NOMO-1 (cell line): ENCODE measurements at regions not wholly inside any gene's neighbourhood (a gene's known extent, or its start where the extent isn't known, plus 50 kb on each side); places are given as distances from the start of the nearest gene placed in this dataset.

ENCODE experiments used
- DNase-seq, 2 experiments: peaks; one replicate each; lab custom pipeline; 2025; ENCODE audit not compliant: unreplicated experiment in 2 of 2; lab: John Stamatoyannopoulos, UW

- DNase-seq, result no peak
Observed at GRCh38 chr2:19750136-19750535, 151.6 kb downstream of the TTC32 start.

GRCh38 chr2:19749507-19749836, 152.3 kb downstream of the TTC32 start:
- DNase-seq, result no peak

DNA sequence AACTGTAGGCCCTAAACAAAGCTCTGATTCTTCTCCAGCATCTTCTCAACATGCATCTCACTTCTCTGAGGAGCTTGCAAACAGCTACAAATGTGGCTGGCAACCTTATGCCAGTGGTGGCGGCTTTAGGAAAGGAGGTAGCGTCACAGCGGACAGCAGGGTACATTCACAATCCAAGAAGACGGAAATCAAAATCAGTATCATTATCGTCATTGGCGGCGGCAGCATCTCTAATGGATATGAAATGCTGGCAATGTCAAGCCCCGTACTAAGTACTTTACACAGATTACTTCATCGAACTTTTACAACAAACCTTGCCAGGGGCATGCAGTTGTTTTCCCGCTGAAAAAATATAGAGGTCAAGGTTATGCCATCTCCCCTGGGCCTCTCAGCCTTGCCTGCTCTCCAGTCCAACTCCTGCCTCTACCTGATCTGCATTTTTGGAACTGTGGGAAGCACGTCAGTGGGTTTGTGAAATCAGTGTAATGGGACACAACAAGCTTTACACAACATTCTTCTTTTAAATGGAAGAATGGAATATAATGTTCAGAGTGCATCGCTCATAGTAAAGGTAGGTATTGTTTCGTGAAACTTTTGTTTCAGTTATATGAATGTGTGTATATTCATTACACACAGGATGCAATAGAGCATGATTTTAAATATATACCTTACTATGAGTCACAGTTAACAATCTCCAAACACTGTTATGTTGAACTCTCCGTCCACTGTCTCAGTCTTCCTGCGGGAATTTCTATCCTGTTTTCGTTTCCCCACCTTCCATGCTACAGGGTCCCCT, 152.9 kb downstream of the TTC32 start:
- no peak for DNase-seq

- no peak for DNase-seq
Observed at GRCh38 chr2:19748073-19748375, 153.8 kb downstream of the TTC32 start.

DNA sequence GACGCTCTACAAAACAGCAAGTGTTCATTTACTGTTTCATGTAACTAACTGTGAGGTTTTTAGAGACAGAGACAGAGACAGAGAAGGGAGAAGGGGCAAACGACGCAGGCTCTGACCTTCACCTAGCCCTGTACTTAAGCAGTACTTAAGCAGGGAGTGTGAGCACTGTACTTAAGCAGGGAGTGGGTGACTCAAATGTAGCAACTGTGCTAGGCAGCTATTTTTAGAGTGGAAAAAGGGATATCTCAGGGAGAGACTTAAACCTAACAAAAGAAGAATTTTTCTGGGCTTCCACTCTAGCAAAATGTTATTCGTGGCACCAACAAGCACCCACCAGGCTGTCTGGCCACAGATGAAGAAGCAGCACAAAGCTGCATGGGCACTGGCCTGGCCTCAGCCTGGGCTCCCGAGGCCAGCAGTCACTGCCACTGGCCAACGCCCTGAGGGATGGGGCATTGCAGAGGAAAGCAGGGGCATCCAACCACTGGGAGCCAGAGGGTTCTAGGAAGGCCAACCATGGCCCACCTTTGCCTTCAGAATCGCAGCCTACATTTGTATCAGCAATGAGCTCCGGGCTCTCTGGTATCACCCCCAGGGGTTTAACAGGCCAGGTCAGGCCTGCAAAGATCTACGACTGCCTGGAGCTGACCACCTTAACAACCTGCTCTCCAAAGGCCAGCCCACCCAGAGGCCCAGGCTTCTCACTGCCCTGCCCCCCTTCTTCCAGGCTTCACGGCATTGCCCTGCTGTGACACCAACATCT, 154.3 kb downstream of the TTC32 start:
- DNase-seq, result no peak

- no peak for DNase-seq
Observed at GRCh38 chr2:19746611-19747309, 155.0 kb downstream of the TTC32 start.

GRCh38 chr2:19746137-19746600, 155.6 kb downstream of the TTC32 start:
- no peak for DNase-seq

DNA sequence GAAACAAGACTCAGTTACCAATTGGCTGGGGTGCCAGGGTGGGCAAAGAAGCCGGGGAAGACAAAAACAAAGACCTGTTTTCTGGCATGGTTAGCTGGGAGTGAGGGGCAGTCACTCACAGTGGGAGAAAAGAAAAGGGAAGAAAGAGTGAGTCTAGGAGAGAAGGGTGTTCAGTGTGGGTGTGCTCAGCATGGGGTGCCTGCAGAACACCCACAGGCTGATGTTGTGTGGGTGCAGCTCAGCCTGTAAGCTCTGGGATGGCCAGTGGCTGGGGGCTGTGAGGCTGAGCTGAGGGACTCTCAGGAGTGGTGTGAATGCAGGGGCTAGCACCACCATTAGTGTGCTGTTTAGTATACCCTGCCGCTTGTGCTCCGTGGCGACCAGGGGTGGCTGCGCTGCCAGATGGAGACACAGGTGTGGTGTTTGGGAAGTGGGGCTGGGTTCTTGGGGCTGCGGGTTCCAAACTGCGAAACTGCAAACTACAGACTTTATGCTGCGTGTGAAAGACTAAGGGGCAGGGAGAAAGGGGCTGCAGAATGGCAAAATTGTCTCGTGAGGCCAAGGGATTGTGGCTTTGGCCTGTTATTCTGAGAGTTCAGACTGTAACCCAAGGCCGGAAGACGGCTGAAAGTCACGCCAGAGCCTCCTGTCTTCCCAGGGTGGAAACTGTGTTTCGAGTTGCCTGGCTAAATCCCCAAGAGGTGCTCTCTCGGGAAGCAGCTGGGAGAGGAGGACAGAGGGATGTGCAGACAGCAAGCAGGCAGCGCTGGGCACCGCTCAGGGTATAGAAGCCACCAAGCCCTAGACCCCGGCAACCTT, 156.3 kb downstream of the TTC32 start:
- no peak for DNase-seq

- no peak for DNase-seq
Observed at GRCh38 chr2:19744456-19745199, 157.2 kb downstream of the TTC32 start.

GRCh38 chr2:19743641-19744040, 158.1 kb downstream of the TTC32 start:
- DNase-seq, result no peak

- DNase-seq, result no peak
Observed at GRCh38 chr2:19742872-19743271, 158.9 kb downstream of the TTC32 start.

GRCh38 chr2:19739256-19739655, 162.5 kb downstream of the TTC32 start:
- no peak for DNase-seq

- DNase-seq, result no peak
Observed at GRCh38 chr2:19738707-19739106, 163.1 kb downstream of the TTC32 start.

GRCh38 chr2:19736191-19736831, 165.5 kb downstream of the TTC32 start:
- no peak for DNase-seq

DNA sequence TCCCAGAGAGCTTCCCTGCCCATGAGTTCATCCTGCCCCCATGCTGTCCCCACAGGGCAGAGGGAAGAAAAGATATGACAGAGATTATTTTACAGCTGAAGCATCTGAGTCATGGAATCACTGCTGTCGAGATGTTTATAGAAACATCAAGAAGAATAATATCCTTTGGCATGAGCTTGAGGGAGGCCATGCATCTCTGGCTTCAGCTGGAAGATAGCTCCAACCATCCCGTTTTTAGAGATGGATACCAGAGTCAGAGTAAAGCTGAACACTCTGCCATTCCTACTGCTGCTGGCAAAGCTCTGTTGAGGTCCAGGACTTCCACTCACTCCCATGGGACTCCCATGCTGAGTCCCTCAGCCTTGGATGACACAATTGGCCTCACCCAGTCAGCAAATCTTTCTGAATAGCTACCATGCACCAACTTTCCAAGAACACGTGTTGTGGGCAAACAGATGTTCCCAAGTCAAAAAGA, 167.8 kb downstream of the TTC32 start:
- DNase-seq, result no peak

DNA sequence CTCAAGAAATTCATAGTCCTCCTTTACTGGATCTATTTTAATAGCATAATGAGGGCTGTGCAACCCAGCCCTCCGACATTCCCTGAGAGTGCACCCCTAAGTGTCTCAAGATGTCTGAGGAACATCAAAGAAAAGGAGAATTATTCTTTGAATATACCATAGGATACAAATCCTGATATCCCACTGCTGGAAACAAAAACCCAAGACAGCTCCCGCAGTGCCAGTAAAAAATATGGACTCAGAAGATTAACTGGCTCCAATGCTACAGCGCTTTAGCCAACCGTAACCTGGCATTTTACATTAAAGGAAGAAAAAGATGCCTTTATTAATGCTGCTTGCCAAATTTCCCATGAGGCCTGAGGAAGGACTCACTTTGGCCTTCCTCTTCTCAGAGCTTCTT, 168.4 kb downstream of the TTC32 start:
- no peak for DNase-seq

GRCh38 chr2:19732255-19732654, 169.5 kb downstream of the TTC32 start:
- no peak for DNase-seq

DNA sequence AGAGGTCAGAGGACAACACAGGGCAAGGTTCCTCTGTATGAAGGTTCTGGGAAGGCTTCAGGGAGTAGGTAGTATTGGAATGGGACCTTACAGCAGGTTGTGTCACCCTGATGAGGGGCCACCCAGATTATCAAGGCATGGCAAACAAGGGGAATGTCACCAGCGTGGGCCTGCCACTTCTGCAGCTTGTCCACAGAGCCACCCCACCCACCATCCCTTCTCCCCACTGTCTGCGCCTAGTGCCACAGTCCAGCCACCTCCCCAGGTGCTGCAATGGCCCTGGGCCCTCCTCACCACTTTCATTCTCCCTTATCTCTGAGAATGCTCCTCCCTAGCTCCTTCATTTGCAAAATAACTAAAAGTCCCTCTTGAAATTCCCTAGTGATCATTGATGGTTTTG, 170.3 kb downstream of the TTC32 start:
- no peak for DNase-seq

- no peak for DNase-seq
Observed at GRCh38 chr2:19731037-19731436, 170.7 kb downstream of the TTC32 start.

GRCh38 chr2:19728125-19728524, 173.7 kb downstream of the TTC32 start:
- DNase-seq, result no peak
